NCI-H1105 treated with DMSO at 0.1 percent for 48 hours (cell line): ENCODE measurements at regions not wholly inside any gene's neighbourhood (a gene's known extent, or its start where the extent isn't known, plus 50 kb on each side); places are given as distances from the start of the nearest gene placed in this dataset.
A peak's percentile ranks its signal among the peaks of the same experiment; 100 is the strongest.
"Not testable (repeated sequence)": the region's sequence is repeated elsewhere in the genome, so short reads cannot be mapped to it uniquely, and the experiment has no call there.

Source experiments
- DNase-seq: peaks from one replicate; lab custom pipeline; 2025; lab: John Stamatoyannopoulos, UW

DNA sequence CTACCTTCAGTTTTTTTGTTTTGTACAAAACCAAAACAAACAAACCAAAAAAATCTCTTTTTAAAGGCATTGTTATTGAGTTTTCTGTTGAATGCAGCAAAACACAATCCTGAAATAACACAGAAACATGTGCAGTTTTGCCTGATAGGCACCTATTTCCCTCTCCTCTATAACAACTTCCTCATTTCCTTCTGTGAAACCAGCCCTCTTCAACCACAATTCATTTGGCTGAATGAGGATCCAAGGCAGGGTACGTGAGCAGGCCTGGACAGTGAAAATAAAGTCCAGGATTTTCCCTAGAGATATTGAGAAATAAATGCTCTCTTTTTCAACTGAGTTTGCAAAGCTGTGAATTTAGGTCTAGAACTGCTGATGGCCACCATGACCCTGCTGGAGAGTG, 134.8 kb upstream of the LARP1 start:
- DNase-seq: no peak

DNA sequence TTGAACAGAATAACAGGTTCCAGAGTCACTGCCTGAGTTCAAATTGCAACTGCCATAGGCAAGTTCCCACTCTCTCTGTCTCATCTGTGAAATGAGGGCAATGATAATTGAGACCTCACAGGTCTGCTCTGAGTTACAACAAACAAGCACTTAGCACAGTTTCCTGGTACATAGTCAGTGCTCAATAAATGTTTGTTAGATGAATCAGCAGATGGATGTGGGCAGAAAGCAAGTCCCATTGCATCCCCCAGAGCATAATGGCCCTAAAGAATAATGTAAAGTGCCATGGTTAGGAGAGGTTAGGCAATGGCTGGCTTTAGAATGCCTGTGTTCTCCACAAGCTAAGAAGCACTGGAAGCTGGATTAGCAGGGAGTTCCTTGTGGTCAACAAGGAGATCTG, 136.5 kb upstream of the LARP1 start:
- DNase-seq: no peak

DNA sequence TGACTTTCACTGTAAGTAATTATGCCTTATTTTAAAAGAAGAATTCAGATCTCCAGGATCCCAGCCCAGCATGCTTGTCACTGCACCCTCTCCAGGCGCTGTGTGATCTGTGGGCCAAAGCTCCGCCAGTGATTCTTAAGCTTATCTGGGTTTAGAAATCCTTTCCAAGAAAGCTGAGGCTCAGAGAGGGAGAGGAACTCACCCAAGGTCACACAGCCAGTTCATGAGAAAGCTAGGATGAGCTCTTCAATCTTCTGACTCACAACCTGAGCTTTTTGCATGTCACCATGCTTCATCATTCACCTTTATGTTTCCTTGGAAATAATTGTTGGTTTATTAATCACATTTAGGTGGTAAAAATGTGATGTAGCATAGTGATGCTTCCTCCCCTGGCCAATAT, 136.6 kb upstream of the HAND1 start:
- no peak for DNase-seq

DNA sequence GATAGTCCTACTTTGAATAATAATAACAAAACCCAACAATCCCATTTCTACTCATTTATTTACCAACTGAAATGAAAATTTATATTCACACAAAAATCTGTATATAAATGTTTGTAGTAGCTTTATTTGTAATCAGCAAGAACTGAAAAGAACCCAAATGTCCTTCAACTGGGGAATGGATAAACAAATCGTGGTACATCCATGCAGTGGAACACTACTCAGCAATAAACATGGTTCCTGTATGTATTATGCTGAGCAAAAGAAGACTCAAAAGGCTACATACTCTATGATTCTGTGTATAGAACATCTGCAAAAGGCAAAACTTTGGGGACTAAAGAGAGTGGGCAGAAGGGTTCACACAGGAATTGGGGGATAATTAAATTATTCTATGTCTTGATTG, 136.1 kb upstream of the HAND1 start:
- no peak for DNase-seq

DNA sequence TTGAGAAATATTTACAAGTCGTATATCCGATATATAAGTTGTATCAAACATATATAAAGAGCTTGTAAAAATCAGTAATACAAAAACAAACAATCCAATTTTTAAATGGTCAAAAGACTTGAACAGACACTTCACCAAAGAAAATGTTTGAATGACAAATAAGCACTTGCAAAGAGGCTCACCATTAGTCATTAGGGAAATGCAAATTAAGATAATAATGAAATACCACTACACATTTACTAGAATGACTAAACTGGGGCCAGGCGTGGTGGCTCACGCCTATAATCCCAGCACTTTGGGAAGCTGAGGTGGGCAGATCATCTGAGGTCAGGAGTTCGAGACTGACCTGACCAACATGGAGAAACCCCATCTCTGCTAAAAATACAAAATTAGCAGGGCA, 134.6 kb upstream of the HAND1 start:
- no peak for DNase-seq

DNA sequence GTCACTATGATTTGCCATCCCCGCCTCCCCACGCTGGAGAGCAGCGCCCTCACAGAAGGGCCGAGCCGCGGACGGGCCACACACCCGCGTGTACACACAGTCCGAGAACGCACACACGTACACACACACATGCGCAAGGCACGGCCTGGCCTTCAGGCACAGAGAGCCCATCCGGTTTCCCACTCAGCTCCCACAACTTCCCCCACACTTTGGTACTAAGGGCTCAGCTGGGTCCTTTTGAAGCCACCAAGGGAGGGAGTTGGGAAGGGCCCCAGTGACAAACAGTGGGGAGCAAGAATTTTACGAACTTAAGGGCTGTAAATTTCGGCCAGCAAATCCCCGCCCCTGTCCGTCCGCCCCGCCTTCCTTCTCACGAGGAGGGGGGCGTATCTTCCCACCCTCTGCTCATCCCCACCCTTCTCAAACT, 133.3 kb upstream of the HAND1 start:
- DNase-seq: no peak

DNA sequence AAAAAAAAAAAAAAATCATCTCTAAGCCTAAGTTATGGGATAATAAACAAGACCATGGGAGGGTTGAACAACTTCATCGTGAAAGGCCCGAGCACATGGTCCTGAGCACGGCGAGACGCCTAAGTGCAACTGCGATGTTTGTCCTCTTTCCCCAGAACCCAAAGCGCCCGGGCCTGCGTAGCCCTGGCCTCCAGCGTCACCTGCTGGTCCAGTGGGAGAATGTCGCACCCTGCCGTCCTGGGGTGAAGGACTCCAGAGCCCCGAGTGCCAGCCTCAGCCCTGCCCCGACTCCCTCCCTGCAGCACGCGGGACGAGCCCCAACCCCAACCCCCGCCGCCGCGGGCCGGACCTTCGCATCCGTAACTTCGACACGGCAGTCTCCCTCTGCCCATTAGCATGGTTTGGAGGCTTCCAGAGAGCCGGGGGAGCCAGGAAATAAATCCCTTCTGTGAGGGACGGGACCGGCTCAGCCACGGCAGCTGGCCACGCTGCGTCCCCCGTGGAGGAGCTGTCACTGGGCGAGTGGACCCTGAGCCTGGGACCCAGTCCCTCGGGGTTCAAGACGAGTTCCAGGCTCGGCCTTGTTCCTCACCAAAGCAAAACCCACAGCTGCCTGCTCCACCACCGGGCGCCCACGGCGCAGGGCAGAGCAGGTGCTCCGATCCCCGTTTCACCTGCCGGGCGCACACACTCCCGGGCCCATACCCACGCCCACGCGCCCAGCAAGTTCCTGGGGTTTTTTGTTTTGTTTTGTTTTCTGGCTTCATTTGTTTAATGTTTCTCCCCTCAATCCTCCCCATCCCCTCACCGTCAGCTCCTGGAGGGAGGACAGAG, 132.5 kb upstream of the HAND1 start:
- DNase-seq: peak; percentile 25

DNA sequence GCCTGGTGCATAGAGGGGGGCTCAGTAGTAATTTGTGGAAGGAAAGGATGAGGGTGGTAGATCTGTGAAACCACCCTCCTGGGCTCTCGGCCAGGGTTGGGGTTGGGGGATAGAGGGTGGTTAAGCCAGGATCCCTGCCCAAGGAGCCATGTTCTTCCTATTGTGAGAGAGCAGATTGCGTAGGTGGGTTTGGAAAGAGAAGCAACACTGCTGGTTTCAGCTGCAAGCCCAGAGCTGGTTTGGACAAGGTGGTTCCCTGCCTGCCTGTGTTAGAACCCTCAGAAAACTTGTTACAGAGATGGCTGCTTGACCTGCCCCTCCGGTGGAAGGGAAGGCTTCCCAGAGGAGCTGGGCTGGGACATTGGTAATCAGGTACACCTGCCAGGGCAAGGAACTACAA, 131.2 kb upstream of the HAND1 start:
- DNase-seq: no peak

DNA sequence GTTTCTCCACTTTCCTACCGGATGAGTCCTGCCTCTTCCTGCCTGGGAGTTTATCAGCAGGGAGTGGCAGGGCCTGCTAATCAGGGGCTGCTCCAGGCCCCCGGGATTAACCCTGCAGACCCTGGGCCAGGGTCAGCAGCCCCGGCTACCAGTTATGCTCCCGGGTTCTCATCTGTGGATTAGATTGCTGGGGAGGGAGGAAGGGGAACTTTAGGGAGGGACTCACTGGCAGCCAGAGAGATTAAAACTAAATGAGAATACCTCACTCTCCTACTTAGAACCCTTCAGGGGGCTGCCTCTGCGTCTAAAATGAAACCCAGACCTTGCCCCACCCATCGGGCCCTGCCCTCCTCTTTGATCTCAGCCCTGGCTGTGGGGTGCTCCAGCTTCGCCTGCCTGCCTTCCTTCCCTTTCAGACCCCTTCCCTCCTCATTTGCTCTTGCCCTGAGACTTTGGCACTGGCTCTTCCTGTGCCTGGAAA, 130.5 kb upstream of the HAND1 start:
- DNase-seq: no peak

DNA sequence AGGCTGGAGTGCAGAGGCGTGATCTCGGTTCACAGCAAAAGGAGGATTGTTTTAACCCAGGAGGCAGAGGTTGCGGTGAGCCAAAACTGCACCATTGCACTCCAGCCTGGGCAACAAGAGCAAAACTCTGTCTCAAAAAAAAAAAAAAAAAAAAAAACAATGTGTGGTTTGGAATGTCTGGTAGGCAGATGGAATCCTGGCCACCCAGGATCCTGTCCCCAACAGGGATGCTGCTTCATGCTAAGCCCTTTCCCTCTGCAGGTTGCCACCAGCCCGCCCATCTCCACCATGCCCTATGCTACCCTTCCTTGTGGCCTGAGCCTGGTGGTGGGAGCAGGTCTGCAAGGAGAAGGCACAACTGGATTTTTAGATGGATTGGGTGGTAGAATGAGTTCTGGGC, 129.7 kb upstream of the HAND1 start:
- no peak for DNase-seq

DNA sequence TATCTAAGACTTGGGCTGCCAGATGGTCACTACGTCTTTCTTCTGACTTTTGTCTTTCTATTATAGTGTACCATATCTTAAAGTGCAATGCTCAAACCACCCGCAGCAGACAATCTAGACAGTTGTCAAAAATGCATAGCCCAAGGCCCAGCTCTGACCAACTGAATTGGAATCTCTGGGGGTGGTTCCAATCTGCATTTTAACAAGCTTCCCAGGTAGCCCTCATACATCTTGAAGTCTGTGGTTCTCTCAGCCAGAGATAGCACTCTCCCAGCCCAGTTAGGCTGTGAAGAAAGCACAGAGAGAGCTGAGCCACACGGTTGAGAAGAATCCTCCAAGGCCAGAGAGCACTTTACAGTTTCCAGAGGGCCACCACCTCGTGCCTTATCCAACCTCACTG, 128.2 kb upstream of the HAND1 start:
- DNase-seq: no peak

DNA sequence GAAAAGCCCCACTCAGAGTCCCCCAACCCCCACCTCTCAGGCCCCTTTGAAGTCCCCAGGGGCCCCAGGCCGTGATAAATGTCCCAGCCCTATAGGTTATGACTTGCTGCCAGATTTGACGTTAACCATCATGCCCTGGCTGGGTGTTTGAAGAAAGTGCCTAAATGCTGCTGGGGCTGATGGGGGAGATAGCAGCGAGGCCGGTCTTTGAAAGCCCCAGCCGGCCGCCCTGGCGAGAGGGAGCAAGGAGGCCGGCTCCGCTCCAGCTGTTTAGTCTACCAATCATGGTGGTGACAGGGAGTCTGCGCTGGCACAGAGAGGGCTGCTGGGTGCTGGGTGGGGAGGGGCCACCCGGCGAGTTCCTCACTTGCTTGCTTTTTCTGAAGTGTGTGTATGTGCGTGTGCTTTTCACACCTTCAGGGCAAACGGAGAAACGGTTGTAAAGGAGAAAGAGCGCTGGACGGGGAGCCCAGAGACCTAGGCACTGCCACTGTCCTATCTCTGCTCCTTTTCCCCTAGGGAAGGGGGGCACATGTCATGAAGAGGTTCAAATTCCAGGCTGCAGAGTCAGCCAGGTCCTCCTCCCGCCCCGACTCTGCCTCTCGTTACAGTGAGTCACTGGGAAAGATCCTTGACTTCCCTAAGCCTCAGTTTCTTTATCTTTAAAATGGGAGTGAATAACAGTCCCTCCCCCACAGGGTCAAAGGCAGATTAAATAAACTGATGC, 126.1 kb upstream of the HAND1 start:
- no peak for DNase-seq

DNA sequence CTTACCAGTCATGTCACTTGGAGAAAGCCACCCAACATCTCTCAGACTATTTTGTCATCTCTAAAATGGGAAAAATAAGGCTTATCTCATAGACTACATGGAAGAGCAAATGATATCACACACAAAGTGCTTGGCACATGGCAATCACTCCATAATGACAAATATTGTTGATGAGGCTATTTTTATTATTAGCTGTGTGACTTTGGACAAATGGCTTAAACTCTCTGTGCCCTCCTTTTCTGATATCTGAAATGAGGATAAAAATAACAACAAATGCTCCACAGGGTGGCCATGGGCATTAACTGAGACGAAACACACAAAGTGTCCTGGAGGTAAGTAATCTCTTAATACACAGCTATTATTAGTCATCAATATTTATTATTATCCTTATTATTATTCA, 125.5 kb upstream of the HAND1 start:
- no peak for DNase-seq

DNA sequence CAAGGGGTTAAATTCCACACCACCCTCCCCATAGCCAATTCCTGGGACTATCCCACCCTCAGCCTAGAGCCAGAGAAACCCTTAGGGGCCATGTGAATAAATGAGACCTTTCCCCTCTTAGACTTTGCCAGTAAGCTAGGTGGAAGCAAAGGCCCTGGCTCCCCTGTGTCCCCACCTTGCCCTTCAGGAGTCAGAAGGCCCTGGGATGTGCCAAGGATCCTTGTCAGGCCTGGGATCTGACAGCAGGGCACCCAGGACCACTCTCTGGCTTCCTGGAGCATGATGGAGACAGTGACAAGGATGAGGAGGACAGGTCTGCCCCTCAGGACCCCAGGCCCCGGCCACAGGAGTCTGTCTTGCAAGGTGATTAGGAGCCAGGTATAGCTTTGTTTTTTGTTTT, 125.0 kb upstream of the HAND1 start:
- no peak for DNase-seq

DNA sequence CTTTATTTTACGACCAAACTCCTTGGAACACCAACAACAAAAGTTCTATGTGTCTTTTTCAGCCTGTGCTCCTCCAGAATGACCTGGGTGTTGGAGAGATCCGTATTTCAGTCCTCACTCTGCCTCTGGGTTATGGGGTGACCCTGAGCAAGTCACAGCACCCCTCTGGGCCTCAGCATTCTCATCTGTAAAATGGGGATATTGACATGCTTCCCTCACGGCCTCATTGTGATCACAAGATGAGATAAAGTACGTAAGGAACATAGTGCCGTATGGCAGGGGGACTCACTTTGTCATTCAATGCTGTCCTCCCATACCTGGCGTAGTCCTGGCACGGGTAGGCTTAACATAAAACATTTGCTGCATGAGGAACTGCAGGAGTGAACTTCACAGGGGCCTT, 123.0 kb upstream of the HAND1 start:
- DNase-seq: no peak

DNA sequence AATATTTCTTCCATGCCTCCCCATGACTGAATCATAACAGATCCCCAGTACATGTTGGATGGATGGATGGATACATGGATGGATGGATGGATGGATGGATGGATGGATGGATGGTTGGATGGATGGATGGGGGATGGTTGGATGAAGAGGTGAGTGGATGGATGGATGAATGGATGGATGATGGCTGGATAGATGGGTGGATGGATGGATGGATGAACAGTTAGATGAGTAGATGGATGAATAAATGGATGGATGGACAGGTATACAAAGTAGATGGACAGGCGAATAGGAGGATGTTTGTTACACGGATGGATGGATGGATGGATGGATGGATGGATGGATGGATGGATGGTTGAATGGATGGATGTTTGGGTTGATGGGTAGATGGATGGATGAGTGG, 120.0 kb upstream of the HAND1 start:
- no peak for DNase-seq

DNA sequence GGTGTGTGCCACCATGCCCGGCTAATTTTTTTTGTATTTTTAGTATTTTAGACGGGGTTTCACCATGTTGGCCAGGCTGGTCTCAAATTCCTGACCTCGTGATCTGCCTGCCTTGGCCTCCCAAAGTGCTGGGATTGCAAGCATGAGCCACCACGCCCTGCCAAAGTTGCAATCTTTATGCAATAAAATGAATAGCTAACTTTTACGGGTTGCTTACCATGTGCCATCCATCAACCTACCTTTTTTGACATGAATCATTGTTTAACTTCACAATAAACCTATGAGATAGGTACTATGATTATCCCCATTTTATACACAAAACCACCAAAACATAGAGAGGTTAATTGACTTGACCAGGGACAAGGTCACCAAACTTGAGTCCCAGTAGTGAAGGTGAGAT, 118.8 kb upstream of the HAND1 start:
- not testable (repeated sequence) for DNase-seq

DNA sequence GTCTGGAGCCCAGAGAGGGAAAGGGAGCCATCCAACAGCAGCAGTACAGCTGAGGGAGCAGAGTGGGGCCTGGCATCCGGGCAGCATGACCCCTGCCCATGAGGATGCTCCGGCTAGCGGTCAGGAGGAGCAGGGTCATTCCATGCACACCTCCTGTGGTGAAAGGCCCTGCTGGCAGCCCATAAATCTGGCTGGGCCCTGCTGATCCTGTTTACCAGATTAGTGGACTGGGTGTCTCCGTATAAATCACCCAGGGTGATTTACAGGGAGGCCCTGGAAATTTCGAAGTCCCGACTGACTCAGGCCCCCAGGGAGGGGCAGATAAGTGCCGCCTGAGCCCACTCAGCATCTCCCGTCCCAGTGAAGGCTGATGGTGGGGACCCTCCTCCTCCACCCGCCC, 117.6 kb upstream of the HAND1 start:
- DNase-seq: no peak

DNA sequence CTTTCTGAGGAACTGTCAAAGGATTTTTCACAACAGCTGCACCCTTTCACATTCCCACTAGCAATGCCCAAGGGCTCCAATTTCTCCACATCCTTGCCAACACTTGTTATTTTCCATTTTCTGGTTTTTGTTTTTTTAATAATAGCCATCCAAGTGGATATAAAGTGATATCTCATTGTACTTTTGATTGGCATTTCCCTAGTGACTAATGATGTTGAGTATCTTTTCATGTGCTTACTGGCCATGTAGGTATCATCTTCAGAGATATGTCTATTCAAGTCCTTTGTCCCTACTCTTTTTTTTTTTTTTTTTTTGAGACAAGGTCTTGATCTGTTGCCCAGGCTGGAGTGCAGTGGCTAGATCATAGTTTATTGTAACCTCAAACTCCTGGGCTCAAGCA, 115.8 kb upstream of the HAND1 start:
- DNase-seq: no peak

DNA sequence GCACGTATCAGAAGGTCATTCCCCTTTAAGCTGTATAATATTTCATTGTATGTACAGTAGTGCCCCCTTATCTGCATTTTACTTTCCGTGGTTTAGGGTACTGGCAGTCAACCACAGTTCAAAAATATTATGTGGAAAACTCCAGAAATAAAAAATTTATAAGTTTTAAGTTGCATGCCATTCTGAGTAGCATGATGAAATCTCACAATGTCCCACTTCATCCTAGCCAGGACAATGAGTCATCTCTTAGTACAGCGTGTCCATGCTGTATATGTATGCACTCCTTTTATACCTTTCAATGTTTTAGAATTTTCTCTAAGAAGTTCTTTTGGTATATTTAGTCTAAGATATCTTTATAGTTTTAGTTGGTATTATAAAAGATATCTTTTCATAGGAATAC, 115.0 kb upstream of the HAND1 start:
- DNase-seq: no peak

DNA sequence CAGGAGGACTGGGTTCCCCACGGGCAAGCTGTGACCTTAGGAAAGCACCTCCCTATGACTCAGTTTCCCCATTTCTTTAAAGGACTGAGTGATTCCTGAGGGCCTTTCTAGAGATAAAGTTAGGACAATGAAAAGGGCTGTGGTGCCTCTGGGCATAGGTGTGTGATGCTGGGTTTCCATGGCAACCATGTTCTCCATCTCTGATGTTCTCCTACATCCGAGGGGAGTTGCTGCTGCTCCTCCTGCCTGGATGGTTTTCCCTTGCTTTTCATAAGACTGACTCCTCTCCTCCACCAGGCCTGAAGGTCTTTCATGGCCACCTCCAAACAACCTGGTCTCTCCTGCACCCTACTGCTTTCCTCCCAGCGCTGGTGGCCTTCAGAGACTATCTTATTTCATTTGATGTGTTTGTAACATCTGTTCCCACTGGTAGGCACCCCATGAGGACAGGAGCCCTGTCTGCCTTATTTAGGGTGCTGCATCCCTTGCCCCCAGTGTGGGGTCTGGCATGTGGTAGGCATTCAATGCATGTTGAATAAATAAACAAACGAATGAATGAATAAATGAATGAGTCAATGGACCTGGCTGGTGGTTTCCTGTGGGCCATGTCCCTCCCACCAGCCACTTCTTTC, 112.2 kb upstream of the HAND1 start:
- DNase-seq: no peak

DNA sequence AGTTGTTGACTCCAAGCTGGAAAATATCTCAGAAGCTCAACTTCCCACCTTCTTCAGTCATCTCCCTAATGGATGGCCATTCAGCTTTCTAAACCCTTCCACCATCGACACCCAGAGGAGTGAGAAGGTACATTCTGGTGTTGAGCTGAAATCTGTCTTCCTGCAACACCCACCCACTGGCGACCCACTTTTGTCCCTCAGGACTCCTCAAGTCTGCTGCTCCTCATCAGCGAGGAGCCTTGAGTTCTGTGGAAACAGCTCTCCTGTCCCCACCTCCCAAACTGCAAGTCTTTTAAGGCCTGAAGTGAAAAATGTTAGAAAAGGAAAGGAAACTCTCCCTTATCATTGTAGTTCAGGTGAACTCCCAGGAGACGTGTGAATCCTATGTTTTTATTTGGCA, 111.5 kb upstream of the HAND1 start:
- no peak for DNase-seq

DNA sequence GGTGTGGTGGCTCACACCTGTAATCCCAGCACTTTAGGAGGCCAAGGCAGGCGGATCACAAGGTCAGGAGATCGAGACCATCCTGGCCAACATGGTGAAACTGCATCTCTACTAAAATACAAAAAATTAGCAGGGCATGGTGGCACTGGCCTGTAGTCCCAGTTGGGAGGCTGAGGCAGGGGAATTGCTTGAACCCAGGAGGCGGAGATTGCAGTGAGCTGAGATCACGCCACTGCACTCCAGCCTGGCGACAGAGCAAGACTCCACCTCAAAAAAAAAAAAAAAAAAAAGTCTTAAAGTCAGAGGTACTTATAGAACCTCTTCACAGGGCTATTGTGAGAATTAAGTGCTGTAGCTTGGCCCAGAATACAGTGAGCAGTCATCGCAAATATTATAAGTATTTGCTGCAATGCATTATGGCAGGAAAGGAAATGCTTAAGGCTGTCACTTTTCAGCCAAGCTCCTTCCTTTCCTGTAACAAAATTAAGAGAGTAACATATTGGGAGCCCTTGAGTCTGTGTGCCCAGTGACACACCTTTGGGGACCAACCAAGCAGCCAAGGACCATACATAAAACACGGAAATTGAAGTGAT, 110.9 kb upstream of the HAND1 start:
- DNase-seq: not testable (repeated sequence)
